ENCODE measurements at regions not wholly inside any gene's neighbourhood (a gene's known extent, or its start where the extent isn't known, plus 50 kb on each side); places are given as distances from the start of the nearest gene placed in this dataset.

DNA sequence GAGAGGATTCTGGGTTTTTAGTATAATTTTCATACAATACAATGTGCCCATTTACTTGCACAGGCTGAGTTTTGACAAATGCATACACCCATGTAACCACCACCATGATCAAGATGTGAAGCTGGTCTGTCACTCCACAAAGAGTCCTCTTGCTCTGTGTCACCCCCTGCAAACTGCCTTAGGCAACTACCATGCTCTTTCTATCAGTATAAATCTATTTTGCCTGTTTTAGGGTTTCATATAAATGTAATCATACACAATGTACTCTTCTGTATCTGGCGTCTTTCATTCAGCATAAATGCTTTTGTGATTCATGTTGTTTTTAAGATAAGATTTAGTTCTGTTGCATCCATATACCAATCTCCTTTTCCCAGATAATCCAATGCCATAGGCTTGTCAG, 181.9 kb upstream of the KCNG1 start:
- TF ChIP-seq, protein P1, sequence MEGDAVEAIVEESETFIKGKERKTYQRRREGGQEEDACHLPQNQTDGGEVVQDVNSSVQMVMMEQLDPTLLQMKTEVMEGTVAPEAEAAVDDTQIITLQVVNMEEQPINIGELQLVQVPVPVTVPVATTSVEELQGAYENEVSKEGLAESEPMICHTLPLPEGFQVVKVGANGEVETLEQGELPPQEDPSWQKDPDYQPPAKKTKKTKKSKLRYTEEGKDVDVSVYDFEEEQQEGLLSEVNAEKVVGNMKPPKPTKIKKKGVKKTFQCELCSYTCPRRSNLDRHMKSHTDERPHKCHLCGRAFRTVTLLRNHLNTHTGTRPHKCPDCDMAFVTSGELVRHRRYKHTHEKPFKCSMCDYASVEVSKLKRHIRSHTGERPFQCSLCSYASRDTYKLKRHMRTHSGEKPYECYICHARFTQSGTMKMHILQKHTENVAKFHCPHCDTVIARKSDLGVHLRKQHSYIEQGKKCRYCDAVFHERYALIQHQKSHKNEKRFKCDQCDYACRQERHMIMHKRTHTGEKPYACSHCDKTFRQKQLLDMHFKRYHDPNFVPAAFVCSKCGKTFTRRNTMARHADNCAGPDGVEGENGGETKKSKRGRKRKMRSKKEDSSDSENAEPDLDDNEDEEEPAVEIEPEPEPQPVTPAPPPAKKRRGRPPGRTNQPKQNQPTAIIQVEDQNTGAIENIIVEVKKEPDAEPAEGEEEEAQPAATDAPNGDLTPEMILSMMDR (IDR thresholded peaks at IDR 0.05; ENCODE audit: low read depth, low read length, poor library complexity, severe bottlenecking) = no peak
- no peak for TF ChIP-seq EZH2phosphoT487 (IDR thresholded peaks at IDR 0.05; ENCODE audit: borderline replicate concordance, low read length)

All from DOHH2 (cell line).